H1 (cell line): ENCODE measurements at regions not wholly inside any gene's neighbourhood (a gene's known extent, or its start where the extent isn't known, plus 50 kb on each side); places are given as distances from the start of the nearest gene placed in this dataset.

Experiments
- KDM5A ChIP-seq: fragments of 200-600 bp; IDR thresholded peaks from 2 replicates; pipeline ENCODE4 v1.7.1; 2012; ENCODE audit warnings: mild to moderate bottlenecking, low read length, inconsistent platforms, mixed read lengths
- POLR2AphosphoS5 ChIP-seq: IDR thresholded peaks from 2 replicates; pipeline ENCODE4 v1.6.1; 2011; ENCODE audit warnings: low read depth, low read length
- USF2 ChIP-seq: IDR thresholded peaks from 2 replicates; pipeline ENCODE4 v1.6.1; 2011; ENCODE audit warnings: low read length, improper control_type of control experiment

- TF ChIP-seq KDM5A (no peak), USF2 (no peak), POLR2AphosphoS5 (no peak)
Observed at GRCh38 chr14:65332141-65332871, 80.2 kb upstream of the FUT8 start (continued).
